Neuron (in vitro differentiated cells): ENCODE measurements at regions not wholly inside any gene's neighbourhood (a gene's known extent, or its start where the extent isn't known, plus 50 kb on each side); places are given as distances from the start of the nearest gene placed in this dataset.

Experiments used
- H2AFZ ChIP-seq: one replicate; pipeline ENCODE4 v1.6.1; 2013; ENCODE audit warnings: low read depth, mild to moderate bottlenecking, inconsistent platforms, low read length, moderate library complexity
- H3K27me3 ChIP-seq: one replicate; pipeline ENCODE4 v1.6.1; 2013; ENCODE audit warnings: low read length; ENCODE audit not compliant: insufficient read depth
- H3K36me3 ChIP-seq: one replicate; pipeline ENCODE4 v1.6.1; 2013; ENCODE audit warnings: low read length; ENCODE audit not compliant: insufficient read depth
- H3K4me1 ChIP-seq: one replicate; pipeline ENCODE4 v1.6.1; 2013; ENCODE audit warnings: low read length; ENCODE audit not compliant: insufficient read depth
- H3K4me3 ChIP-seq: 2 replicates; pipeline ENCODE4 v1.5.1; 2013; ENCODE audit warnings: mild to moderate bottlenecking, low read length, moderate library complexity
- H3K9me3 ChIP-seq: one replicate; pipeline ENCODE4 v1.6.1; 2013; ENCODE audit warnings: low read length

GRCh38 chr13:54953786-54954185 lies 1925.2 kb downstream of the OLFM4 start:
- H3K4me1 ChIP-seq = no peaks in the 10 kb centered on the region
- H3K27me3 ChIP-seq = no peaks in the 10 kb centered on the region
- H3K36me3 ChIP-seq = no peaks in the 10 kb centered on the region
- no peaks in the 10 kb centered on the region for H3K9me3 ChIP-seq
- no peak overlapping the region for H2AFZ ChIP-seq
- no peak overlapping the region for H3K4me3 ChIP-seq

GRCh38 chr13:54958781-54959180 lies 1930.2 kb downstream of the OLFM4 start:
- H3K4me3 ChIP-seq = no peak overlapping the region
- no peak overlapping the region for H2AFZ ChIP-seq
- H3K9me3 ChIP-seq = no peaks in the 10 kb centered on the region
- H3K36me3 ChIP-seq = no peaks in the 10 kb centered on the region
- H3K27me3 ChIP-seq = no peaks in the 10 kb centered on the region
- H3K4me1 ChIP-seq = no peaks in the 10 kb centered on the region

- no peak overlapping the region for H3K4me3 ChIP-seq
- no peaks in the 10 kb centered on the region for H3K36me3 ChIP-seq
- no peak overlapping the region for H2AFZ ChIP-seq
- no peaks in the 10 kb centered on the region for H3K9me3 ChIP-seq
- no peaks in the 10 kb centered on the region for H3K4me1 ChIP-seq
- H3K27me3 ChIP-seq = no peaks in the 10 kb centered on the region
Measured at GRCh38 chr13:54965881-54966280, 1937.3 kb downstream of the OLFM4 start.

GRCh38 chr13:54972838-54973237 lies 1944.2 kb downstream of the OLFM4 start:
- Histone ChIP-seq H3K27me3 (no peaks in the 10 kb centered on the region), H2AFZ (no peak overlapping the region), H3K4me3 (no peak overlapping the region), H3K36me3 (no peaks in the 10 kb centered on the region), H3K4me1 (no peaks in the 10 kb centered on the region), H3K9me3 (no peaks in the 10 kb centered on the region)

GRCh38 chr13:54975676-54976075 lies 1947.1 kb downstream of the OLFM4 start:
- Histone ChIP-seq H3K27me3 (no peaks in the 10 kb centered on the region), H2AFZ (no peak overlapping the region), H3K36me3 (no peaks in the 10 kb centered on the region), H3K9me3 (no peaks in the 10 kb centered on the region), H3K4me3 (no peak overlapping the region), H3K4me1 (no peaks in the 10 kb centered on the region)

- no peaks in the 10 kb centered on the region for H3K36me3 ChIP-seq
Measured at GRCh38 chr13:54980651-54981050, 1952.0 kb downstream of the OLFM4 start.

GRCh38 chr13:54989418-54989817 lies 1960.8 kb downstream of the OLFM4 start:
- H3K36me3 ChIP-seq = no peaks in the 10 kb centered on the region
- H3K9me3 ChIP-seq = no peaks in the 10 kb centered on the region
- no peak overlapping the region for H2AFZ ChIP-seq
- H3K4me3 ChIP-seq = no peak overlapping the region
- no peaks in the 10 kb centered on the region for H3K4me1 ChIP-seq
- H3K27me3 ChIP-seq = no peaks in the 10 kb centered on the region

More at GRCh38 chr13:54980651-54981050, 1952.0 kb downstream of the OLFM4 start:
- H3K9me3 ChIP-seq = no peaks in the 10 kb centered on the region
- no peak overlapping the region for H3K4me3 ChIP-seq
- no peak overlapping the region for H2AFZ ChIP-seq
- no peaks in the 10 kb centered on the region for H3K27me3 ChIP-seq
- H3K4me1 ChIP-seq = no peaks in the 10 kb centered on the region

GRCh38 chr13:54999399-54999907 lies 1970.8 kb downstream of the OLFM4 start:
- Histone ChIP-seq H2AFZ (no peak overlapping the region), H3K27me3 (no peaks in the 10 kb centered on the region), H3K36me3 (no peaks in the 10 kb centered on the region), H3K4me1 (no peaks in the 10 kb centered on the region), H3K9me3 (no peaks in the 10 kb centered on the region), H3K4me3 (no peak overlapping the region)

GRCh38 chr13:55000043-55000442 lies 1971.4 kb downstream of the OLFM4 start:
- Histone ChIP-seq H3K36me3 (no peaks in the 10 kb centered on the region), H3K27me3 (no peaks in the 10 kb centered on the region), H3K4me1 (no peaks in the 10 kb centered on the region), H3K9me3 (no peaks in the 10 kb centered on the region), H2AFZ (no peak overlapping the region), H3K4me3 (no peak overlapping the region)

- H3K36me3 ChIP-seq = no peaks in the 10 kb centered on the region
- no peaks in the 10 kb centered on the region for H3K27me3 ChIP-seq
- H3K4me3 ChIP-seq = no peak overlapping the region
- H3K9me3 ChIP-seq = no peaks in the 10 kb centered on the region
- no peak overlapping the region for H2AFZ ChIP-seq
- H3K4me1 ChIP-seq = no peaks in the 10 kb centered on the region
Measured at GRCh38 chr13:55000844-55001243, 1972.2 kb downstream of the OLFM4 start.

GRCh38 chr13:55001881-55002280 lies 1973.3 kb downstream of the OLFM4 start:
- no peaks in the 10 kb centered on the region for H3K27me3 ChIP-seq
- H3K4me3 ChIP-seq = no peak overlapping the region
- H2AFZ ChIP-seq = no peak overlapping the region
- no peaks in the 10 kb centered on the region for H3K4me1 ChIP-seq
- H3K36me3 ChIP-seq = no peaks in the 10 kb centered on the region
- H3K9me3 ChIP-seq = no peaks in the 10 kb centered on the region

GRCh38 chr13:55007681-55008080 lies 1979.1 kb downstream of the OLFM4 start:
- H3K4me3 ChIP-seq = no peak overlapping the region
- no peaks in the 10 kb centered on the region for H3K27me3 ChIP-seq
- no peak overlapping the region for H2AFZ ChIP-seq
- H3K9me3 ChIP-seq = no peaks in the 10 kb centered on the region
- H3K4me1 ChIP-seq = no peaks in the 10 kb centered on the region
- no peaks in the 10 kb centered on the region for H3K36me3 ChIP-seq

GRCh38 chr13:55013051-55013450 lies 1984.4 kb downstream of the OLFM4 start:
- H3K36me3 ChIP-seq = no peaks in the 10 kb centered on the region
- no peaks in the 10 kb centered on the region for H3K4me1 ChIP-seq
- H3K27me3 ChIP-seq = no peaks in the 10 kb centered on the region

GRCh38 chr13:55029280-55029679 lies 2000.7 kb downstream of the OLFM4 start:
- peaks cover 2% of the 10 kb centered on the region for H3K9me3 ChIP-seq
- no peaks in the 10 kb centered on the region for H3K4me1 ChIP-seq
- no peak overlapping the region for H2AFZ ChIP-seq
- H3K27me3 ChIP-seq = no peaks in the 10 kb centered on the region
- no peak overlapping the region for H3K4me3 ChIP-seq
- no peaks in the 10 kb centered on the region for H3K36me3 ChIP-seq

More at GRCh38 chr13:55013051-55013450, 1984.4 kb downstream of the OLFM4 start:
- Histone ChIP-seq H2AFZ (peak overlapping the region; percentile 5), H3K9me3 (no peaks in the 10 kb centered on the region), H3K4me3 (no peak overlapping the region)
